HG02571 (cell line): ENCODE measurements at regions not wholly inside any gene's neighbourhood (a gene's known extent, or its start where the extent isn't known, plus 50 kb on each side); places are given as distances from the start of the nearest gene placed in this dataset.
A peak's percentile ranks its signal among the peaks of the same experiment; 100 is the strongest.
"Not testable (repeated sequence)": the region's sequence is repeated elsewhere in the genome, so short reads cannot be mapped to it uniquely, and the experiment has no call there.

Source experiments
- ATAC-seq: cut with Tn5 transposase; IDR thresholded peaks from one replicate; pipeline ENCODE4 v1.9.1; 2021; ENCODE audit warnings: mild to moderate bottlenecking, moderate library complexity; ENCODE audit not compliant: unreplicated experiment

GRCh38 chr4:189779281-189779980 lies 161.2 kb upstream of the FRG1 start:
- ATAC-seq = no peak

- ATAC-seq = no peak
Measured at GRCh38 chr4:189780391-189780790, 160.3 kb upstream of the FRG1 start.

DNA sequence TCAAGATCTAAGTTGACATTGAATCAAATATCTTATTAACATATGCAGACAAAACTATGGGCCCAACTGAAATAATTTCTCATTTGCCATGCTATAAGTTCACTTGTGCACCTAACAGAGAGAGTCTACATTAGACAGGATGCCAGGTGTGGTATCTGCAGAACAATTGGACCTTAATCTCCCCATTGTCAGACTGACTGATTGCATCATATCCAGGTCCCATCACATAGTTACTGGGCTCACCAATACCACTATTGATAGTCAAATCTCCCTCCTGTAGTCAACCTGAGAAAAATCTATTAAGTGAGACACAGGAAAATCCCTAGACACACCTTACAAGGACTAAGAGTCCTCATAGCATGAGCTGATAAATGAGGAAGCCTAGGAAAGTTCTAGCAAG lies 156.0 kb upstream of the FRG1 start:
- no peak for ATAC-seq

DNA sequence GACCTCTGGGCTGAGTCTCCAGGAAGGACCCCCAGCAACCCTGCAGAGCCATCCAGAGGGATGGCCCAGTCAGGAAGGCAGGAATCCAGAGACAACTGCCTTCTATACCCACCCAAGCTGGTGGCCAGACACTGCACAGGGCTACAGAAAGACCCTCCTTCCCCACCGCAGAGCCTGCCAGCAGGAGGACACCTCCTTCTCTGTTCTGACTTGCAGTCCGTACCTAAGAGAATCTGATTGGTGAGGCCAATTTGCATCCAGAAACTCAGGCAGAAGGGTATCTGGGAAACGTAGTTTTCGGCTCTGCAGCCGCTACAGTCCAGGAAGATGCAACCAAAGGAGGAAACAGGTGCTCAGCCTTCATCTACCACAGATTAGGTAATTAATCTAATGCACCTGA lies 155.4 kb upstream of the FRG1 start:
- ATAC-seq = no peak

DNA sequence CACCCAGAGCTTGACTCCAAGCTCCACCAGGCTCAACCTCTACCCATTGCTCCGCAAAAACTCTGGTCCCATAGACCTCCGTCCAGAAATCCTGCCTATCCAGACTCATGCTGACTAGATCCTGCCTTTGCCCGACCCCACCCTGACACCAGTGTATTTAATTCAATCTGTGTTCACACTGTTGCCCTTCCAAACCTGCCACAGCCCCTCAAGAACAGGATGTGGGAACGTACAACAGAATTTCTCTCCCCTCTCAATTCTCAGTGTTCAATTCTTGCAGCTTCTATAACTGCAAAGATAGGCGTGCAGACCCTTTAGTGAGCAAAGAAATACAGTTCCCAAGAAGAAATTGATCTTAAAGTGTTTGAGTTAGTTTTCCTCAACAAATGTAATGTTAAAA lies 154.2 kb upstream of the FRG1 start:
- ATAC-seq = no peak

DNA sequence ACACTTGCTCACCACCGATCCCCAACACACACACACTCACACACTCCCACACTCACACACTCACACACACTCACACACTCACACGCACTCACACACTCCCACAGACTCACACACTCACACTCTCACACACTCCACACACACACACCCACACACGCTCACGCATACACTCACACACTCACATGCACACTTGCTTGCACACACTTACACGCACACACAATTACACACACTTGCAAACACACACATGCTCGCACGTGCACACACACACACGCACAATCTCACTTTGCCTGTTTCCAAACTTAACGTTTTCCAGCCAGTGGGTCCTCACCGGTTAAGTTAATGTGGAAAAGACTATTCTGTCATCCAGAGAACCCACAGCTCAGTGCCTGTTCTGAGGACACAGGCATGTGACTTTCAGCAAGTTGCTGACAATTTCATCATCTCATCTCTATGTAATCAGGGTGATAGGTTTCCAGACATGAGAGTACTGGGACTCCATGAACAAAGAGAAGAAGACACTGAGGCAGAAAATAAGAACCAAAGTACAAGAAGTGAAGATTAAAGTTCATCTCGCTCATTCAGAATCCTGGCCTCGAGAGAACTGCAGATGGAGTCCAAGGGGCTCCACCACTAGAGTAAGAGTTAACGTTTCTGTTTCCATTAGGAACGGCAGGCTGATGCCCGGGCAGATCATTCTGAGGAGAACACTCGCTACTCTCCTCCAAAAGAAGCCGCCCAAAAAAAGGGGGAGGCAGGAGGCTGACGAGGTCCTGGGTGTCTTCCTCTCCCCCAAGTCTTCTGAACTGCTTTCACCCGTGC lies 153.2 kb upstream of the FRG1 start:
- ATAC-seq = no peak

DNA sequence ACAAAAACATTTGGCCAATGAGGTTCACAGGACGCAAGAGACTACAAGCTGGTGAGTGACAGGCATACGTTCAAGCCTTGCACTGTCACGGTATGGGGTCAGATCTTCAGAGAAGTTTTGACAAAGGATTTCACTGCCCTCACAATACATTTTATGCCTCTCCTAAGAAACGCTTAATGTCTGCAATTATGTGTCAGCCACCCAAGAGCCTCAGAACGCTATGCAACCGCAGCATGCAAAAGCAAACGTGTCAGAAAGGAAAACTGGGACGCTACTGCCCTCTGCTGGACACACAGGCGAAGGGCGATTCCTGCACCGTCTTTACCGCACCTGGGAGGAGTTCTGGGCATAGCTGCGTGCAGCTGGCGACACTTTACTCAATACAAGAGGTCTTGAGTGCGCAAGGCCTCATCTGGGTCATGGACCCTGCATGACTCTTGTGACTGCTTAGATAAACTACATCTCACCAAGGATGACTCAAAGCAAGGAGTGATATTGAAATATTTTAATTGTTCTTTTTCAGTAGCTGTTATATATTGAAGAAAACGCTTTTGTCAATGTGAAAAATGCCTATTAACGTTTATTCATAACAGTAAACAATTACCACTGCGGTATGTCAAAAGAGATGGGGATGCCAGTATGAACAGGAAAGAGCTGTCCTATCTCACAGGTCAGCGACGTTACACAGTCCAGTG lies 147.6 kb upstream of the FRG1 start:
- peak; percentile 93 for ATAC-seq

DNA sequence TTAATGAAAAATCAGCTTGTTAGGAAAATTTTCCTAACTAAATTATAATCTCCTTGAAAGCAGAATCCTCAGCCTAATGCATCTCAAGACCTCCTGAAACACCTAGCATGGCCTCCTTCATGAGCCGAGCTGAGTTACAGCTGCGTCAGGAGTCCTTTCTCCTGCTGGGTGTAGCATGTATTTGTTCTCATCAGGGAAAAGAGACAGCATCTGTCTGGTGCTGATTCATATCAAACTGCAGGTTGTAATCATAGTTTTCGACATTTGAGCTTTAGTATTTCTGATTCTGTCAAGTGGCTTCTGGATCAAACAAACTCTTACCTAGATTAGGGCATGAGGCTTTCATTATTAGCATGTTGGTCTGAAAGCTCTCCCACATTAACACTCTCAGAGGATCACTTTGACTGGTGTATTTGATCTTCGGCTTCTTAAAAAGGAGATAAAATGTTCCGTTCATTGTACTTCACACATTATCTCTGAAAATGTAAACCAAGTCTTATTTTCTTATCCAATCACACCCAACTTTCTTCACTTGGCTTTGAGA lies 140.1 kb upstream of the FRG1 start:
- ATAC-seq = no peak

GRCh38 chr4:189802884-189803283 lies 137.8 kb upstream of the FRG1 start:
- ATAC-seq = no peak

- ATAC-seq = no peak
Measured at GRCh38 chr4:189804894-189805293, 135.8 kb upstream of the FRG1 start.

GRCh38 chr4:189806506-189806905 lies 134.2 kb upstream of the FRG1 start:
- no peak for ATAC-seq

DNA sequence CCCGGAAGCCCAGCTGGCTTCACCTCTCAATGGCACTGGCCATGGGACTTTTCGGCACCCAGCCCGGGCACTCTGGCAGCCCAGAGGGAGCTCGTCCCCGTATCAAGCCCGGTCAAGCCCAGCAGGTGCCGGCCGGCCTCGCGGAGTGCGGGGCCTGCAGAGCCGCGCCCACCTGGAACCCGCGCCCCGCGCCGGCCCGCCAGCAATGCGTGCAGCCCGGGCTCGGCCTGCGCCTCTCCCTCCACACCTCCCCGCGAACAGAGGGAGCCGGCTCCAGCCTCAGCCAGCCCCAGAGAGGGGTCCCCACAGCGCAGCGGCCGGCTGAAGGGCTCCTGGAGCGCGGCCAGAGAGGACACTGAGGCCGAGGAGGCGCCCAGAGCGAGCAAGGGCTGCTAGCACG lies 133.6 kb upstream of the FRG1 start:
- no peak for ATAC-seq

DNA sequence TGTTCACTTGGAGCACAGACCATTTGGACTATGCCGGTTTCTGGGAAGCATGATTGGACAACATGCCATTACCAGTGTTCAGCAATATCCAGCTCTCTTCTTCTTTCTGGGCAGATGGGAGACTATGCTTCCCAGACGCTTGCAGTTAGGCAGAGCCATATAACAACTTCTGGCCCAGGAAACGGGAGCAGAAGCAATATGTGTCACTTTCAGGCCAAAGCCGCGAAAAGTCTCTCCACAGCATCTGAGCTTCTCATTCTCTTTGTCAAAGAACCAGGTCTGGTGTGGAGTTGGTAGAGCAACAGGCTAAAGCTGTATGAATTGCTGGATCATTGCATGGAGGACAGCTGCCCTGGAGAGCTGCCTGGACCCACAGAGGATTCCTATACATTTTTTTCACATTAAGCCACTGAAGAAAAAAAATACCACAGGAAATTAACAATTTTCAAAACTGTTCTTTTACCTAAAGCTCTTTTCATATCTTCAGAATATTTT lies 131.4 kb upstream of the FRG1 start:
- no peak for ATAC-seq

DNA sequence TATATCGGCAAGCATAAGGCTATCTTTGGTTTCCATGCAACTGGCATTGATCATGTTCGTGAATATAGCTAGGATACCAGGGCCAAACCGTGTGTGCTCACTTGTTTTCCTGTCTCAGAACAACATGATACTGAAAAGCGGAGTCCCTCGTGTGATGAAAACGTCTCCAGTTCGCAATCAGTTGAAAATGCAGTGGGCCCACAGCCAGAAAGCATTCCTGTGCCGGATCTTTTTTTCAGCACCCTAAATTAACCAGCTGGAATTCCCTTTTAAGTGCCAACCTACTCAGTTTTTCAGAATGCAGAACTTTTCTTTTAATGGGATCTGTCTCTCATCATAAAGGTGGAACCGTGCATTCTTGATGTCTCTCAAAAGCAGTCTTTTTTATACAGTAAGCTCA lies 130.8 kb upstream of the FRG1 start:
- no peak for ATAC-seq

- ATAC-seq = not testable (repeated sequence)
Measured at GRCh38 chr4:189810318-189811181, 130.1 kb upstream of the FRG1 start.

DNA sequence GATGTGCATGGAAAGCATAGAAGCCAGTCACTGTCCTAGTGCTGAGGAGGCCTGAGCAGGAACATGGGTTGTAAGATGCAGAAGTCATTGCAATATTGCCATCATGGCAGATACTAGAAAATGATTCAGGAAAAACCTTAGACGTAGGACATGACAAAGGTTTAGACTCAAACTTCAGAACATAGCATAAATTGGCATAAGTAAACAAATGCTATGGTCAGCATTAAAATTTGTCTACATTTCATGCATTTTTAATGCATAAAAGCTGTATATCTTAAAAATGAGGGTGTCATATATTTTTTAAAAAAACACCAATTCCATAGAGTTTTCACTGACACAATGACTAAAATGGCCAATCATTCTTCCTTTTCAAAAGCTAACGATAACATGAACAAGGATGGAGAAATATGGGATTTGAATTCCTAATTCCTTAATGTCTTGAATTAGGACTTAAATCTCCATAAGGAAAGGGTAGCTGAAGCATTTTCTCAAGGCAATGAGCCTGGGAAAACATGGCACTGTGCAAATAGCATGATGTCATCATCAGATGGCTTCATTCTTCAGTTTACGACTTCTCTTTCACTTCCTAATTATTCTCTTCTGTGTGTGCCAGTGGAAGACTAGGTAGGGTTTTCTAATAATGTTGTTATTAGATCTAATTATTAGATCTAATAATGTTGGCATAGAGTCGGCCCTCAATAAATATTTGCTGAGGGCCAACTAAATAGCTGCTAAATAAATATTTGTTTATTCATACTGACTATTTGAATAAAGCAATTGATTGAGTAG lies 125.1 kb upstream of the FRG1 start:
- no peak for ATAC-seq

DNA sequence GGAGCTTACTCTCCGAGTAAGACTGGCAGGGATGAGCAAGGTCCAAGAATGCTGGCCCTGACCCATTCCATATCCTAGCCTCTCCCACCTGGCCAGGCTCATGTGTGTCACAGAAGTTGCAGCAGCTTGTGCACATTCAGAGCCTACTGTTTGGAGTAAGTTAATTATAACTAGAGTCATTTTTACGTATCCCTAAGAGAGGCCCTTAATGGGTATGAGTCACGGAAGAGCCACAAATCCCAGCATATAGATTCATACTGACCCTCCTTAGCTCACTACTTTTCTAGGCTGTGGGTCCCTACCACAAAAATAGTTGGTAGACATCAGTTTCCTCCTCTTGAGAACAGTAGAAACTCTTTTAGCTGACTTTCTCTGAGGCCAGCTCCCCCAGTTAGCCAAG lies 118.3 kb upstream of the FRG1 start:
- ATAC-seq = no peak

GRCh38 chr4:189823591-189823990 lies 117.1 kb upstream of the FRG1 start:
- ATAC-seq = no peak

DNA sequence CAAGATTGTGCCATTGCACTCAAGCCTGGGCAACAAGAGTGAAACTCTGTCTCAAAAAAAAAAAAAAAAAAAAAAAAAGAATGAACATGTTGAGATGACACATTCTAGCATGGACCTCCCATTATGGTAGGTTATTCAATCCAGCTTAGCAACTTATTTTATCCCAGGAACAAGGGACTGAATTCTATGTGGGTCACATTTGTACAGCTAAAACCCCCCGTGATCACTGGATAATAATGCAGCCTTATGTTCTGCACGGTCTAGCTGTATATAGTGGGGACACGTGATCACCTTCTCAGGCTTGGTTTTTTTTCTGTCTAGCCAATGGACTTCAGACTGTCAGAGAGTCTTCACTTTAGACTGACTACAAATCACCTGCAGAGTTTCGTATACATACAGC lies 115.2 kb upstream of the FRG1 start:
- no peak for ATAC-seq

GRCh38 chr4:189826657-189827056 lies 114.0 kb upstream of the FRG1 start:
- no peak for ATAC-seq
